Activated CD8-positive, alpha-beta memory T cell treated with anti-CD3 and anti-CD28 coated beads, Interleukin-2, amount 50 U/mL, for 4 hours (primary cell): ENCODE measurements at regions not wholly inside any gene's neighbourhood (a gene's known extent, or its start where the extent isn't known, plus 50 kb on each side); places are given as distances from the start of the nearest gene placed in this dataset.

Source experiments
- DNase-seq: peaks from one replicate; pipeline ENCODE4 v3.0.0-alpha.2; 2020

GRCh38 chr1:144322598-144322997 is 50.8 kb downstream of the PPIAL4E start:
- peak; percentile 4 for DNase-seq
